Naive thymus-derived CD8-positive, alpha-beta T cell (primary cell): ENCODE measurements at regions not wholly inside any gene's neighbourhood (a gene's known extent, or its start where the extent isn't known, plus 50 kb on each side); places are given as distances from the start of the nearest gene placed in this dataset.

Experiments
- ATAC-seq, 2 donors: fragments of 150-1000 bp; cut with Tn5 transposase in 1 of 2; sonication (Bioruptor Pico), chemical (Tn5 transposase) in 1 of 2; 1 replicate in 1 of 2; 2 replicates in 1 of 2; pipeline ENCODE4 v1.10.0; 2021; ENCODE audit warnings: mild to moderate bottlenecking in 2 of 2, moderate library complexity in 2 of 2
- POLR2A ChIA-PET: fragments of 350-600 bp; sonication (Branson Sonifier 250); formaldehyde crosslinking; loops from one replicate; lab custom pipeline; 2021; ENCODE audit warnings: antibody characterized with exemption; lab: Charles Lee
- DNase-seq, 10 donors: peaks; one replicate each; pipeline versions ENCODE4 v3.0.0 to v3.0.0-alpha.2; 2020 to 2022
- H3K27ac Mint-ChIP-seq, 10 donors: one replicate each; pipeline ENCODE4 v1.8.0; 2020 to 2022; ENCODE audit warnings: mild to moderate bottlenecking in 10 of 10, mixed read lengths in 10 of 10, moderate library complexity in 4 of 10, inconsistent platforms in 1 of 10
- H3K27me3 Mint-ChIP-seq, 5 donors: one replicate each; pipeline ENCODE4 v1.8.0; 2021 to 2022; ENCODE audit warnings: mixed read lengths in 5 of 5
- H3K36me3 Mint-ChIP-seq, 3 donors: one replicate each; pipeline ENCODE4 v1.8.0; 2020 to 2022; ENCODE audit warnings: mixed read lengths in 3 of 3, mild to moderate bottlenecking in 2 of 3, inconsistent platforms in 1 of 3
- H3K4me1 Mint-ChIP-seq, 4 donors: one replicate each; pipeline ENCODE4 v1.8.0; 2021 to 2022; ENCODE audit warnings: mixed read lengths in 4 of 4
- H3K4me3 Mint-ChIP-seq, 10 donors: one replicate each; pipeline ENCODE4 v1.8.0; 2020 to 2022; ENCODE audit warnings: mild to moderate bottlenecking in 10 of 10, mixed read lengths in 10 of 10, moderate library complexity in 6 of 10, inconsistent platforms in 1 of 10
- H3K9me3 Mint-ChIP-seq, 9 donors: one replicate each; pipeline ENCODE4 v1.8.0; 2020 to 2022; ENCODE audit warnings: mixed read lengths in 9 of 9, mild to moderate bottlenecking in 3 of 9, inconsistent platforms in 1 of 9, moderate library complexity in 1 of 9

DNA sequence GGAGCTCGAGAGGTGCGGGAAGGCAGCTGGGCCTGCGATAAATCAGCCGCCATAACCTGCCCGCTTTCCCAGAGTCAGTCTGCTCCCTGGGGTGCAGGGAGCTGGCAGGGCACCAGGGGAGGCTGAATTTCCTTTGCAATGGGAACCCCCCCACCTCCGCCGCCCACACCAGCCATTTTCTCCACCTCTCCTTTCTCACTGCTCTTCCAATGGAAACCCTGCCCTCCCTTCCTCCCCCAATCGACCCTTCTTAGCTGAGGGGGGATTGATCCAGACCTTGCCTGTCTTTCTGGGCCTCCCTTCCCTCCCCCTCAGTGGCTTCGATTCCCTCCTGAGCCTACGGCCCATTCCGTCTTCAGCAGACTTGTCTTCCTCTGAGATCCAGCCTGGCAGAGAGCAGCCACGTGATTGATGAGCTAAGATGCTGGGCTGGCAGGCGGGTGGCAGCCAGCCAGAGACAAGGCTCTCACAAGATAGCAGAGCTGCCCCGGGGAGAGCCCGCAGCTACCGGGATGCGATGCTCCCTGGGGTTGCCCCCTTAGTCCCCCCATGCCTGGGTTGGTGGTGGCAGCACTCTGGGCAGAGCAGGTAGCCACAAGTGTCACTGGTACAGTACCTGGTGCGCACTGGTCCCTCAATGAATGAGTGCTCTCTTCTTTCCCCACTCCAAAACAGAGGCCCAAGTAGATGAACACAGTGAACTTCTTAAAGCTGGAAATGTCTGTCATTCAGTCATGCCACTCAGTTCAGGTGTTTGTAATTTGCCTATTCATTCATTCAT is 53.7 kb upstream of the FABP6 start:
- POLR2A ChIA-PET: no interaction called here
- no peaks in the 10 kb centered on the region for H3K36me3 Mint-ChIP-seq
- DNase-seq (no peak), ATAC-seq (no peak)
- peak overlapping the region in 1 of 10 donors; percentile 26 for H3K27ac Mint-ChIP-seq
- H3K27me3 Mint-ChIP-seq: no peaks in the 10 kb centered on the region
- no peaks in the 10 kb centered on the region for H3K9me3 Mint-ChIP-seq
- no peaks in the 10 kb centered on the region for H3K4me1 Mint-ChIP-seq
- no peak overlapping the region for H3K4me3 Mint-ChIP-seq

DNA sequence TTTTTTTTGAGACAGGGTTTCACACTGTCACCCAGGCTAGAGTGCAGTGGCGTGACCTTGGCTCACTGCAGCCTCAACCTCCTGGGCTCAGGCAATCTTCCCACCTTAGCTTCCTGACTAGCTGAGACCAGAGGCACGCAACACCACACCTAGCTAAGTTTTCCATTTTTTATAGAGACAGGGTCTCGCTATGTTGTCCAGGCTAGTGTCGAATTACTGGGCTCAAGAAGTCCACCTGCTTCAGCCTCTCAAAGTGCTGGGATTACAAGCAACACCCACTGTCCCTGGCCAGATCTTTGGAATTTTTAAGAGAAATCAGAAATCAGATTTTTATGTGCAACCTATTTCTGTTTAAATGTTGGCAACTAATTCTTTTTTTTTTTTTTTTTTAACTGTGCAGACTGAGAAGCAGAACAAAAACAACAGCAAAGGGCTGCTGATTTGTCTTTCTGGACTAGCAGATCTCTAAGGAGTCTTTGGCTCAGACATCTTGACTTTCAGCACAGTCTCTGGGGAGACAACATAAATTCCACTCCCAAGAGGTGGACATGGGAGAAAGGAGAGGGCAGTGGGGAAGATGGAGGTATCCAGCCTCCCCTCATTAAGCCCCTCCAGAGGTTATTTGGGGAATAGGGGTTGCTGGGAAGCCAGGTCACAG is 54.4 kb upstream of the FABP6 start:
- Mint-ChIP-seq H3K9me3 (no peaks in the 10 kb centered on the region), H3K4me3 (no peak overlapping the region), H3K36me3 (no peaks in the 10 kb centered on the region), H3K4me1 (no peaks in the 10 kb centered on the region), H3K27me3 (no peaks in the 10 kb centered on the region), H3K27ac (no peak overlapping the region)
- ATAC-seq (no peak), DNase-seq (no peak)
- POLR2A ChIA-PET: no interaction called here

DNA sequence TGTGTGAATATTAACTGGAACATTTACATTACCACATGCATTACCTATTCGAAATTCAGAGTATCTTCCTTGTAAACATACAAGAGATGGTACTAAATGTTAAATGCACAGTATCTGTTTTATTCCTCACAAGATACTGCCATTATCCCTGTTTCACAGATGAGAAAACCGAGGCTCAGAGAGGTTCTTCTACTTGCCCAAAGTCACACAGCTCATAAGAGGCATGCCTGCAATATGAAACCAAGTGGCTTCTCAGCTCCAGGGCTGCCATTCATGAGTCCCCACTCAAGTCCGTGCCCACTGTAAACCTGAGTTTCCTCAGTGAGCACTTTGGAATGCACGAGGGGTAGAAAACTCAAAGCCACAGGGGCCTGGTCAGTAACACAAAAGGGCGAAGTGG is 55.0 kb upstream of the FABP6 start:
- Mint-ChIP-seq H3K4me3 (no peak overlapping the region), H3K27ac (no peak overlapping the region), H3K9me3 (no peaks in the 10 kb centered on the region), H3K27me3 (peaks cover 0 to 5% (median 0%) of the 10 kb centered on the region in 5 donors), H3K4me1 (no peaks in the 10 kb centered on the region), H3K36me3 (no peaks in the 10 kb centered on the region)
- ATAC-seq (no peak), DNase-seq (no peak)
- POLR2A ChIA-PET: no interaction called here

DNA sequence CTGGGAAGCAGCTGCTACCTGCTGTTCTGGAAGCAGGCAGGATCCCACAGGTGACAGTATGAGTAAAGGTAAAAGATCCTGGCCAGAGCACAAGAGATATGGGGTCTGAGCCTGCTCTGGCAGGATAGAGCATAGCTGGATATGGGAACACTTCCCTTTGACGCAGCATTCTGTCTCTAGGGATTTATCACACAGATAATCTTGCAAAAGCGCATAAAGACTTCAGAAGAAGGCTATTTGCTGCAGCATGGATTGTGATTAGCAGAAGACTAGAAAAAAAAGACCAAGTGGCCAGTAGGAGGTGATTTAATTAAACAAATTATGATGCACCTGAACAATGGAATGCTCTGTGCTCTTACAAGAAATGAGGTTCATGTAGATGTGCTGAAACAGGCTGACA is 52.4 kb upstream of the PWWP2A start:
- no peaks in the 10 kb centered on the region for H3K36me3 Mint-ChIP-seq
- POLR2A ChIA-PET: no interaction called here
- peaks cover 0 to 15% (median 13%) of the 10 kb centered on the region in 5 donors for H3K27me3 Mint-ChIP-seq
- ATAC-seq: no peak
- no peaks in the 10 kb centered on the region for H3K9me3 Mint-ChIP-seq
- DNase-seq: no peak
- H3K4me3 Mint-ChIP-seq: no peak overlapping the region
- H3K27ac Mint-ChIP-seq: no peak overlapping the region
- no peaks in the 10 kb centered on the region for H3K4me1 Mint-ChIP-seq

DNA sequence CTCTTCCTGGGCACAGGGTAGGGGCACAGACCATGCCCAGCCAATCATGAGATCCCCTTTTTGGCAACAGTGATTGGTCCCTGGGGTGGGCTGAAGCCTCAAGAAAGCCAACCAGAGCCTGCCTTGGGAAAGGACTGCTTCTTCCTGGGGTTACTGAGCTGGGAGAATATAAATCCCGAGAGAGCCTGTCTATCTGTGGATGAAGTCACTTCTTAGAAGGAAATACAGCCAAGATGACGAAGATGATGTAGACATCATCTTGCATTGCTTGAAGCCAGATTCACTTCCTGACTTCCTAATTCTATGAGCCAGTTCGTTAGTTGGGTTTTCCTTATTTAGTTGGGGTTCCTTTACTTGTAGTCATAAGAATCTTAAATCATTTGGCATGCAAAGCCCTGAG is 50.1 kb upstream of the PWWP2A start:
- no peaks in the 10 kb centered on the region for H3K9me3 Mint-ChIP-seq
- no peak overlapping the region for H3K4me3 Mint-ChIP-seq
- DNase-seq (no peak), ATAC-seq (no peak)
- peaks cover 0 to 36% (median 24%) of the 10 kb centered on the region in 5 donors for H3K27me3 Mint-ChIP-seq
- H3K36me3 Mint-ChIP-seq: no peaks in the 10 kb centered on the region
- POLR2A ChIA-PET: no interaction called here
- H3K27ac Mint-ChIP-seq: no peak overlapping the region
- peaks cover 0 to 10% (median 3%) of the 10 kb centered on the region in 4 donors for H3K4me1 Mint-ChIP-seq
